Activated CD8-positive, alpha-beta memory T cell treated with anti-CD3 and anti-CD28 coated beads for 24 hours (primary cell): ENCODE measurements at regions not wholly inside any gene's neighbourhood (a gene's known extent, or its start where the extent isn't known, plus 50 kb on each side); places are given as distances from the start of the nearest gene placed in this dataset.

Source experiments
- DNase-seq: peaks from one replicate; pipeline ENCODE4 v3.0.0-alpha.2; 2020

GRCh38 chr20:48165401-48165685, 380.1 kb upstream of the SULF2 start:
- no peak for DNase-seq

- DNase-seq = no peak
These were observed 379.5 kb upstream of the SULF2 start for GRCh38 chr20:48164566-48165400.

GRCh38 chr20:48164034-48164433, 378.8 kb upstream of the SULF2 start:
- no peak for DNase-seq

GRCh38 chr20:48163505-48163904, 378.2 kb upstream of the SULF2 start:
- DNase-seq = no peak

GRCh38 chr20:48162621-48163020, 377.3 kb upstream of the SULF2 start:
- no peak for DNase-seq

- DNase-seq = no peak
These were observed 374.1 kb upstream of the SULF2 start for GRCh38 chr20:48159145-48160008.

GRCh38 chr20:48158014-48158413, 372.7 kb upstream of the SULF2 start:
- no peak for DNase-seq

GRCh38 chr20:48156951-48157700, 371.8 kb upstream of the SULF2 start:
- no peak for DNase-seq

- no peak for DNase-seq
These were observed 371.2 kb upstream of the SULF2 start for GRCh38 chr20:48156521-48156920.

- DNase-seq = no peak
These were observed 370.0 kb upstream of the SULF2 start for GRCh38 chr20:48155268-48155667.

- DNase-seq = no peak
These were observed 368.9 kb upstream of the SULF2 start for GRCh38 chr20:48154040-48154765.

- no peak for DNase-seq
These were observed 368.2 kb upstream of the SULF2 start for GRCh38 chr20:48153523-48153922.

GRCh38 chr20:48153103-48153502, 367.8 kb upstream of the SULF2 start:
- no peak for DNase-seq

GRCh38 chr20:48150568-48150967, 365.3 kb upstream of the SULF2 start:
- DNase-seq = no peak

GRCh38 chr20:48149902-48150301, 364.6 kb upstream of the SULF2 start:
- no peak for DNase-seq

- DNase-seq = no peak
These were observed 363.8 kb upstream of the SULF2 start for GRCh38 chr20:48148916-48149672.

- no peak for DNase-seq
These were observed 362.7 kb upstream of the SULF2 start for GRCh38 chr20:48148020-48148419.

GRCh38 chr20:48147311-48147710, 362.0 kb upstream of the SULF2 start:
- no peak for DNase-seq

- no peak for DNase-seq
These were observed 361.6 kb upstream of the SULF2 start for GRCh38 chr20:48146877-48147276.

GRCh38 chr20:48146308-48146707, 361.0 kb upstream of the SULF2 start:
- DNase-seq = no peak

- no peak for DNase-seq
These were observed 358.3 kb upstream of the SULF2 start for GRCh38 chr20:48143435-48144081.

- no peak for DNase-seq
These were observed 357.2 kb upstream of the SULF2 start for GRCh38 chr20:48142516-48142773.
